Ammon's horn (tissue), 1 donor: ENCODE measurements at regions not wholly inside any gene's neighbourhood (a gene's known extent, or its start where the extent isn't known, plus 50 kb on each side); places are given as distances from the start of the nearest gene placed in this dataset.

Source experiments
- DNase-seq: peaks from one replicate; pipeline ENCODE4 v3.0.0-alpha.2; 2016; ENCODE audit warnings: low spot score

GRCh38 chr18:78770139-78770822 is 209.3 kb upstream of the SALL3 start:
- DNase-seq, result no peak

GRCh38 chr18:78770823-78771139 is 208.8 kb upstream of the SALL3 start:
- DNase-seq, result no peak

GRCh38 chr18:78771496-78772359 is 207.9 kb upstream of the SALL3 start:
- DNase-seq, result no peak

GRCh38 chr18:78772360-78773302 is 207.0 kb upstream of the SALL3 start:
- no peak for DNase-seq

GRCh38 chr18:78773303-78773755 is 206.3 kb upstream of the SALL3 start:
- no peak for DNase-seq

- no peak for DNase-seq
Observed at GRCh38 chr18:78773819-78774218, 205.8 kb upstream of the SALL3 start.

GRCh38 chr18:78774741-78775141 is 204.9 kb upstream of the SALL3 start:
- DNase-seq, result no peak

- DNase-seq, result no peak
Observed at GRCh38 chr18:78776151-78776550, 203.5 kb upstream of the SALL3 start.

GRCh38 chr18:78776706-78777285 is 202.8 kb upstream of the SALL3 start:
- no peak for DNase-seq

- no peak for DNase-seq
Observed at GRCh38 chr18:78777992-78778391, 201.6 kb upstream of the SALL3 start.

- DNase-seq, result no peak
Observed at GRCh38 chr18:78778651-78779050, 201.0 kb upstream of the SALL3 start.

- no peak for DNase-seq
Observed at GRCh38 chr18:78779996-78780718, 199.5 kb upstream of the SALL3 start.

- no peak for DNase-seq
Observed at GRCh38 chr18:78780719-78781600, 198.7 kb upstream of the SALL3 start.

GRCh38 chr18:78781601-78781960 is 198.0 kb upstream of the SALL3 start:
- DNase-seq, result no peak

GRCh38 chr18:78782951-78783563 is 196.6 kb upstream of the SALL3 start:
- no peak for DNase-seq

- no peak for DNase-seq
Observed at GRCh38 chr18:78783564-78783960, 196.1 kb upstream of the SALL3 start.

GRCh38 chr18:78784861-78785260 is 194.8 kb upstream of the SALL3 start:
- DNase-seq, result no peak

GRCh38 chr18:78785706-78786105 is 193.9 kb upstream of the SALL3 start:
- no peak for DNase-seq

GRCh38 chr18:78786776-78787175 is 192.8 kb upstream of the SALL3 start:
- DNase-seq, result no peak

- DNase-seq, result no peak
Observed at GRCh38 chr18:78787751-78788150, 191.9 kb upstream of the SALL3 start.
